DOHH2 (cell line): ENCODE measurements at regions not wholly inside any gene's neighbourhood (a gene's known extent, or its start where the extent isn't known, plus 50 kb on each side); places are given as distances from the start of the nearest gene placed in this dataset.

Experiments
- EZH2phosphoT487 ChIP-seq: fragments of 200-600 bp; sonication (generic); IDR thresholded peaks from 2 replicates; pipeline ENCODE4 v1.6.1; 2017; ENCODE audit warnings: borderline replicate concordance, mild to moderate bottlenecking, antibody characterized with exemption, low read length, moderate library complexity, mixed read lengths
- TF ChIP-seq, protein P1 (sequence below): fragments of 200-600 bp; sonication (generic); IDR thresholded peaks from one replicate; pipeline ENCODE4 v1.5.1; 2014; ENCODE audit warnings: antibody characterized with exemption, mild to moderate bottlenecking, low read depth, low read length; ENCODE audit not compliant: poor library complexity, severe bottlenecking

DNA sequence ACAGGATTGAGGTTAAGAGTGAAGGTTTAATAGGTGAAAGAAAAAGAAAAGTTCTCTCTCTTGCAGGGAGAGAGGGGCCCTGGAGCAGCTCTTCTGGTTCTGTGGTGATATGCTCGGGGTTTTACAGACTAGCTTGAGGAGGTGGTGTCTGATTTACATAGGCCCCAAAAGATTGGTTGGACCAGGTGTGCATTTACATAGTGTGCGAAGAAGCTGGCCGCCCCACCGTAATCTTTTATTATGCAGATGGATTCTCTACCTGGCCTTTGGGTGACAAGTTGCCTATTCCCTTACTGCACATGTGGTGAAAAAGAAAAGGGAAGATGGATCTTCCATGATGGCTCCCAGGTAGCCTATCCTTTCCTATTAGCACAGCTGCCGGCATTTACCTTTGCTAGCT is 219.9 kb upstream of the GRIA4 start:
- TF ChIP-seq, protein P1, sequence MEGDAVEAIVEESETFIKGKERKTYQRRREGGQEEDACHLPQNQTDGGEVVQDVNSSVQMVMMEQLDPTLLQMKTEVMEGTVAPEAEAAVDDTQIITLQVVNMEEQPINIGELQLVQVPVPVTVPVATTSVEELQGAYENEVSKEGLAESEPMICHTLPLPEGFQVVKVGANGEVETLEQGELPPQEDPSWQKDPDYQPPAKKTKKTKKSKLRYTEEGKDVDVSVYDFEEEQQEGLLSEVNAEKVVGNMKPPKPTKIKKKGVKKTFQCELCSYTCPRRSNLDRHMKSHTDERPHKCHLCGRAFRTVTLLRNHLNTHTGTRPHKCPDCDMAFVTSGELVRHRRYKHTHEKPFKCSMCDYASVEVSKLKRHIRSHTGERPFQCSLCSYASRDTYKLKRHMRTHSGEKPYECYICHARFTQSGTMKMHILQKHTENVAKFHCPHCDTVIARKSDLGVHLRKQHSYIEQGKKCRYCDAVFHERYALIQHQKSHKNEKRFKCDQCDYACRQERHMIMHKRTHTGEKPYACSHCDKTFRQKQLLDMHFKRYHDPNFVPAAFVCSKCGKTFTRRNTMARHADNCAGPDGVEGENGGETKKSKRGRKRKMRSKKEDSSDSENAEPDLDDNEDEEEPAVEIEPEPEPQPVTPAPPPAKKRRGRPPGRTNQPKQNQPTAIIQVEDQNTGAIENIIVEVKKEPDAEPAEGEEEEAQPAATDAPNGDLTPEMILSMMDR = no peak
- TF ChIP-seq EZH2phosphoT487 = no peak
